MCF 10A (cell line): ENCODE measurements at regions not wholly inside any gene's neighbourhood (a gene's known extent, or its start where the extent isn't known, plus 50 kb on each side); places are given as distances from the start of the nearest gene placed in this dataset.

Experiments
- BruUV-seq: library from RNA; stranded (reverse); fragments of 400-500 nt; replicated peaks from 2 replicates; lab custom pipeline; 2021; lab: Mats Ljungman, UMichigan
- CTCF ChIA-PET: fragments of 300-600 bp; sonication (Branson Sonifier 250); formaldehyde crosslinking; extraction: SDS; loops from one replicate; lab custom pipeline; 2021; ENCODE audit warnings: antibody characterized with exemption, inconsistent platforms; lab: Yijun Ruan, JAX
- POLR2A ChIA-PET: fragments of 300-600, 350-650 bp; sonication (Branson Sonifier 250); formaldehyde crosslinking; extraction: SDS; loops from one replicate; lab custom pipeline; 2020; ENCODE audit warnings: antibody characterized with exemption, inconsistent platforms; lab: Yijun Ruan, JAX
- DNase-seq: peaks from one replicate; pipeline ENCODE4 v3.0.0-alpha.2; 2018; ENCODE audit not compliant: unreplicated experiment
- H3K27ac Mint-ChIP-seq: one replicate; pipeline ENCODE4 v1.8.0; 2022; ENCODE audit warnings: mild to moderate bottlenecking, low read depth, mixed read lengths; ENCODE audit not compliant: unreplicated experiment
- H3K27me3 Mint-ChIP-seq: one replicate; pipeline ENCODE4 v1.8.0; 2022; ENCODE audit warnings: mixed read lengths; ENCODE audit not compliant: insufficient read depth, unreplicated experiment
- H3K36me3 Mint-ChIP-seq: one replicate; pipeline ENCODE4 v1.8.0; 2022; ENCODE audit warnings: mild to moderate bottlenecking, moderate library complexity, mixed read lengths; ENCODE audit not compliant: insufficient read depth, unreplicated experiment
- H3K4me1 Mint-ChIP-seq: one replicate; pipeline ENCODE4 v1.8.0; 2022; ENCODE audit warnings: mixed read lengths; ENCODE audit not compliant: insufficient read depth, unreplicated experiment
- H3K4me3 Mint-ChIP-seq: one replicate; pipeline ENCODE4 v1.8.0; 2022; ENCODE audit warnings: mild to moderate bottlenecking, moderate library complexity, mixed read lengths; ENCODE audit not compliant: unreplicated experiment
- H3K9me3 Mint-ChIP-seq: one replicate; pipeline ENCODE4 v1.8.0; 2022; ENCODE audit warnings: mixed read lengths; ENCODE audit not compliant: unreplicated experiment
- intact Hi-C: fragments of 100-400 bp; cut with micrococcal nuclease; formaldehyde crosslinking; loops from 2 replicates; pipeline ENCODE4 v1.14.1; 2022
- TF ChIP-seq, protein P1 (sequence below): fragments of 200-600 bp; IDR thresholded peaks from one replicate; pipeline ENCODE4 v1.8.0; 2022; ENCODE audit warnings: antibody characterized with exemption, mild to moderate bottlenecking; ENCODE audit not compliant: unreplicated experiment

DNA sequence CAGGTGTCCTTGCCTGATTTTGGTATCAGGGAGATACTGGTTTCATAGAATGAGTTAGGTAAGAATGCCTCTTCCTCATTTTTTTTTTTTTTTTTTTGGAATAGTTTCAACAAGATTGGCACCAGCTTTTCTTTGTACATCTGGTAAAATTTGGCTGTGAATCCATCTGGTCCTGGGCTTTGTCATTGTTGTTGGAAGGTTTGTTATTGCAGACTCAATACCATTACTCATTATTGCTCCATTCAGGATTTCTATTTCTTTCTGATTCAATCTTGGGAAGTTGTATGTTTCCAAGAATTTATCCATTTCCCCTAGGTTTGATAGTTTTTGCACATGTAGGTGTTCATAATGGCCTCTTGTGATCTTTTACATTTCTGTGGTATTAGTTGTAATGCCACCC lies 126.0 kb upstream of the KITLG start:
- peak; percentile 60 for DNase-seq
- CTCF ChIA-PET: interaction anchor here (0.6 kb wide), 1 partner anchor 88 kb away, joined by 3 read pairs; no protein-coding TSS in a partner anchor
- POLR2A ChIA-PET: interaction anchor here (1.6 kb wide), 1 partner anchor 10 kb away, joined by 5 read pairs; no protein-coding TSS in a partner anchor
- H3K4me1 Mint-ChIP-seq: peaks cover 22% of the 10 kb centered on the region
- TF ChIP-seq, protein P1, sequence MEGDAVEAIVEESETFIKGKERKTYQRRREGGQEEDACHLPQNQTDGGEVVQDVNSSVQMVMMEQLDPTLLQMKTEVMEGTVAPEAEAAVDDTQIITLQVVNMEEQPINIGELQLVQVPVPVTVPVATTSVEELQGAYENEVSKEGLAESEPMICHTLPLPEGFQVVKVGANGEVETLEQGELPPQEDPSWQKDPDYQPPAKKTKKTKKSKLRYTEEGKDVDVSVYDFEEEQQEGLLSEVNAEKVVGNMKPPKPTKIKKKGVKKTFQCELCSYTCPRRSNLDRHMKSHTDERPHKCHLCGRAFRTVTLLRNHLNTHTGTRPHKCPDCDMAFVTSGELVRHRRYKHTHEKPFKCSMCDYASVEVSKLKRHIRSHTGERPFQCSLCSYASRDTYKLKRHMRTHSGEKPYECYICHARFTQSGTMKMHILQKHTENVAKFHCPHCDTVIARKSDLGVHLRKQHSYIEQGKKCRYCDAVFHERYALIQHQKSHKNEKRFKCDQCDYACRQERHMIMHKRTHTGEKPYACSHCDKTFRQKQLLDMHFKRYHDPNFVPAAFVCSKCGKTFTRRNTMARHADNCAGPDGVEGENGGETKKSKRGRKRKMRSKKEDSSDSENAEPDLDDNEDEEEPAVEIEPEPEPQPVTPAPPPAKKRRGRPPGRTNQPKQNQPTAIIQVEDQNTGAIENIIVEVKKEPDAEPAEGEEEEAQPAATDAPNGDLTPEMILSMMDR: no peak
- no peaks in the 10 kb centered on the region for H3K27me3 Mint-ChIP-seq
- no peak overlapping the region for H3K4me3 Mint-ChIP-seq
- H3K36me3 Mint-ChIP-seq: no peaks in the 10 kb centered on the region
- H3K9me3 Mint-ChIP-seq: peaks cover 11% of the 10 kb centered on the region
- intact Hi-C loops: no loop called here
- peak overlapping the region; percentile 13 for H3K27ac Mint-ChIP-seq
- BruUV-seq: no TSS peak

DNA sequence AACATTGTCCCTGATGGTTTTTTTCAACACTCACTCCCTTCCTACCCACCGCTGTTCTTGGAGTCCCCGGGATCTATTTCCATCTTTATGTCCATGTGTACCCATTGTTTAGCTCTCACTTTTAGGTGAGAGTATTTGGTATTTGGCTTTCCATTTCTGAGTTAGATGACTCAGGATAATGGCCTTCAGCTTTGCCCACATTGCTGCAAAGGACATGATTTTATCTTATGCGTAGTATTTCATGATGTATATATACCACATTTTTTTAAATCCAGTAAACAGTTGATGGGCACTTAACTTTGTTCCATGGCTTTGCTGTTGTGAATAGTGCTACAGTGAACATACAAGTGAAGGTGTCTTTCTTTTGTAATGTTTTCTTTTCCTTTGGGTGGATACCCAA lies 123.5 kb upstream of the KITLG start:
- peaks cover 22% of the 10 kb centered on the region for H3K4me1 Mint-ChIP-seq
- intact Hi-C loops: no loop called here
- TF ChIP-seq, protein P1: no peak
- no peaks in the 10 kb centered on the region for H3K36me3 Mint-ChIP-seq
- H3K9me3 Mint-ChIP-seq: peaks cover 11% of the 10 kb centered on the region
- DNase-seq: no peak
- H3K4me3 Mint-ChIP-seq: no peak overlapping the region
- POLR2A ChIA-PET: no interaction called here
- no TSS peak for BruUV-seq
- CTCF ChIA-PET: no interaction called here
- H3K27me3 Mint-ChIP-seq: no peaks in the 10 kb centered on the region
- no peak overlapping the region for H3K27ac Mint-ChIP-seq

DNA sequence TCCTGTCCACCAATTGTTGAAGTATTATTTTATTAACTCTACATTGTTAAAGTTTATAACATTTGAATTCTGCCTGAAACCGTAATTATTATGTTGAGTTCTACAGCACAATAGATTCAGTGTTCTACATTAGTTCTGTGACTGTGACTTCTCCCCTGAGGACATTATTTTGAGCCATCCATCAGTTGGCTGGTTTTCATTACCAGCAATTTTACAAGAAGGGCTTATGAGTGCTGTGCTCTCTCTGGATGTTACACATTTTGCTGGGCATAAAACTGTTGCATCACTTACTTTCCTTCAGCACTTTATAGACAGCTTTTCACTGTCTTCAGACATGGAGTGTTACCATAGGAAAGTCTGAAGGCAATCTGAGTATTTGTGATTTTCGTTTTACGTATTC lies 118.2 kb upstream of the KITLG start:
- H3K36me3 Mint-ChIP-seq: no peaks in the 10 kb centered on the region
- TF ChIP-seq, protein P1: no peak
- ChIA-PET POLR2A (interaction anchor here (0.7 to 1.2 kb wide), 3 partner anchors 10 to 556 kb away, joined by 3 read pairs; partner anchors contain the start of gene TMTC3), CTCF (interaction anchor here (1.0 kb wide), 1 partner anchor 118 kb away, joined by 3 read pairs; the partner anchor contains the start of gene KITLG)
- peaks cover under 1% of the 10 kb centered on the region for H3K4me1 Mint-ChIP-seq
- no peaks in the 10 kb centered on the region for H3K27me3 Mint-ChIP-seq
- no peak overlapping the region for H3K27ac Mint-ChIP-seq
- BruUV-seq: no TSS peak
- H3K9me3 Mint-ChIP-seq: peaks cover 8% of the 10 kb centered on the region
- no peak overlapping the region for H3K4me3 Mint-ChIP-seq
- intact Hi-C loops: no loop called here
- DNase-seq: no peak

DNA sequence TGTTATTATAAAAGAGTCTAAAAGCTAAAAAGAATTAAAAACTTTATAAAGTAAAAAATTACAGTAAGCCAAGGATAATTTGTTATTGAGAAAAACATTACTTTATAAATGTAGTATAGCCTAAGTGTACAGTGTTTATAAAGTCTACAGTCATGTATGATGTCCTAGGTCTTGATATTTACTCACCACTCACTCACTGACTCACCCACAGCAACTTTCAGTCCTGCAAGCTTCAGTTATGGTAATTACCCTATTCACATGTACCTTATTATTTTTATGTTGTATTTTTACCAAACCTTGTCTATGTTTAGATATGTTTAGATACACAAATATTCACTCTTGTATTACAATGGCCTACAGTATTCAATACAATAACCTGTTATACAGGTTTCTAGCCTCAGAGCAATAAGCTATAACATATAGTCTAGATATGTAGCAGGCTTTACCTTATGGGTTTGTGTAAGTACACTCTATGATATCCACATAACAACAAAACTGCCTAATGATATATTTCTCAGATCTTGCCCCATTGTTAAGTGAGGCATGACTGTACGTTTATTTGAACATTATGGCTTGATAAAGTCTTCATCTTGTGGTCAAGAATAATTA lies 113.7 kb upstream of the KITLG start:
- ChIA-PET POLR2A (interaction anchor here (0.6 to 0.7 kb wide), 2 partner anchors 11 to 44 kb away, joined by 3 read pairs; no protein-coding TSS in a partner anchor), CTCF (interaction anchor here (1.3 kb wide), 1 partner anchor 115 kb away, joined by 6 read pairs; no protein-coding TSS in a partner anchor)
- DNase-seq: no peak
- Mint-ChIP-seq H3K27me3 (no peaks in the 10 kb centered on the region), H3K27ac (no peak overlapping the region), H3K4me3 (no peak overlapping the region), H3K9me3 (peaks cover 8% of the 10 kb centered on the region), H3K36me3 (no peaks in the 10 kb centered on the region), H3K4me1 (peaks cover 6% of the 10 kb centered on the region)
- no TSS peak for BruUV-seq
- intact Hi-C loops: no loop called here
- TF ChIP-seq, protein P1: no peak
